GM23338 (cell line): ENCODE measurements at regions not wholly inside any gene's neighbourhood (a gene's known extent, or its start where the extent isn't known, plus 50 kb on each side); places are given as distances from the start of the nearest gene placed in this dataset.

ENCODE experiments used
- ATAC-seq: fragments of 200-7000 bp; cut with Tn5 transposase; 3 replicates; pipeline ENCODE4 v1.9.1; 2020
- DNase-seq: peaks from one replicate; pipeline ENCODE4 v3.0.0-alpha.2; 2015; ENCODE audit warnings: low spot score
- H2AFZ ChIP-seq: fragments of 200-600 bp; sonication (generic); 2 replicates; pipeline ENCODE4 v1.8.0; 2016; ENCODE audit warnings: antibody characterized with exemption, mild to moderate bottlenecking, moderate library complexity
- H3F3A ChIP-seq: fragments of 200-600 bp; sonication (generic); replicated peaks from 2 replicates; pipeline ENCODE4 v1.8.0; 2017; ENCODE audit warnings: antibody characterized with exemption, mixed run types, low read depth
- H3K27ac ChIP-seq: fragments of 200-600 bp; sonication (generic); 2 replicates; pipeline ENCODE4 v1.6.1; 2016; ENCODE audit warnings: low read depth
- H3K27me3 ChIP-seq: fragments of 200-600 bp; sonication (generic); 2 replicates; pipeline ENCODE4 v1.8.0; 2016; ENCODE audit warnings: mild to moderate bottlenecking, mixed run types, moderate library complexity; ENCODE audit not compliant: insufficient read depth
- H3K36me3 ChIP-seq: fragments of 200-600 bp; sonication (generic); 2 replicates; pipeline ENCODE4 v1.8.0; 2016; ENCODE audit warnings: mild to moderate bottlenecking; ENCODE audit not compliant: insufficient read depth
- H3K4me1 ChIP-seq: fragments of 200-600 bp; sonication (generic); 2 replicates; pipeline ENCODE4 v1.8.0; 2016; ENCODE audit warnings: mild to moderate bottlenecking, moderate library complexity; ENCODE audit not compliant: insufficient read depth
- H3K4me2 ChIP-seq: fragments of 200-600 bp; sonication (generic); 2 replicates; pipeline ENCODE4 v1.7.1; 2017; ENCODE audit warnings: mixed run types
- H3K4me3 ChIP-seq: fragments of 200-600 bp; sonication (generic); 2 replicates; pipeline ENCODE4 v1.6.1; 2016; ENCODE audit warnings: mixed run types
- H3K79me2 ChIP-seq: fragments of 200-600 bp; sonication (generic); replicated peaks from 2 replicates; pipeline ENCODE4 v1.8.0; 2017; ENCODE audit warnings: mild to moderate bottlenecking; ENCODE audit not compliant: insufficient read depth
- H3K9me2 ChIP-seq: fragments of 200-600 bp; sonication (generic); 2 replicates; pipeline ENCODE4 v1.8.0; 2017; ENCODE audit not compliant: insufficient read depth
- H4K20me1 ChIP-seq: fragments of 200-600 bp; sonication (generic); replicated peaks from 2 replicates; pipeline ENCODE4 v1.8.0; 2017; ENCODE audit warnings: mild to moderate bottlenecking; ENCODE audit not compliant: insufficient read depth
- H3K27ac Mint-ChIP-seq: 2 replicates; pipeline ENCODE4 v1.8.0; 2020; ENCODE audit warnings: inconsistent platforms, mild to moderate bottlenecking, moderate library complexity, mixed read lengths
- H3K27me3 Mint-ChIP-seq: 3 replicates; pipeline ENCODE4 v1.8.0; 2022; ENCODE audit warnings: low read depth, mild to moderate bottlenecking, moderate library complexity, mixed read lengths, inconsistent platforms; ENCODE audit not compliant: insufficient read depth, poor library complexity
- H3K36me3 Mint-ChIP-seq: 3 replicates; pipeline ENCODE4 v1.8.0; 2021; ENCODE audit warnings: low read depth, mild to moderate bottlenecking, inconsistent platforms, moderate library complexity, mixed read lengths
- H3K4me1 Mint-ChIP-seq: 3 replicates; pipeline ENCODE4 v1.8.0; 2020; ENCODE audit warnings: mild to moderate bottlenecking, inconsistent platforms, mixed read lengths
- H3K4me3 Mint-ChIP-seq: 3 replicates; pipeline ENCODE4 v1.8.0; 2021; ENCODE audit warnings: moderate library complexity, mild to moderate bottlenecking, inconsistent platforms, mixed read lengths
- H3K9me3 Mint-ChIP-seq: 3 replicates; pipeline ENCODE4 v1.8.0; 2020; ENCODE audit warnings: moderate library complexity, mild to moderate bottlenecking, inconsistent platforms, mixed read lengths
- CREB1 ChIP-seq: fragments of 250-450 bp; sonication (Bioruptor Pico); IDR thresholded peaks from 2 replicates; pipeline ENCODE4 v1.5.0; 2020; ENCODE audit warnings: low read depth, mild to moderate bottlenecking, moderate library complexity
- CTCF ChIP-seq, 2 experiments: fragments of 200-600 bp in 1 of 2; sonication (generic) in 1 of 2; conservative IDR thresholded peaks; 2 replicates each; pipeline versions ENCODE4 v1.5.1 to v1.6.1; 2016 to 2017; ENCODE audit warnings: antibody characterized with exemption in 2 of 2, low read depth in 2 of 2, mild to moderate bottlenecking in 2 of 2, moderate library complexity in 1 of 2
- ETS1 ChIP-seq: IDR thresholded peaks from 2 replicates; pipeline ENCODE4 v1.6.1; 2016; ENCODE audit warnings: antibody characterized with exemption
- EZH2 ChIP-seq: fragments of 200-600 bp; sonication (generic); IDR thresholded peaks from one replicate; pipeline ENCODE4 v1.8.0; 2017; ENCODE audit warnings: antibody characterized with exemption, mild to moderate bottlenecking, low read depth; ENCODE audit not compliant: unreplicated experiment
- EZH2phosphoT487 ChIP-seq: fragments of 200-600 bp; sonication (generic); IDR thresholded peaks from one replicate; pipeline ENCODE4 v1.8.1; 2018; ENCODE audit warnings: antibody characterized with exemption; ENCODE audit not compliant: unreplicated experiment
- JUNB ChIP-seq: IDR thresholded peaks from one replicate; pipeline ENCODE4 v1.6.1; 2016; ENCODE audit warnings: antibody characterized with exemption; ENCODE audit not compliant: unreplicated experiment
- NANOG ChIP-seq: IDR thresholded peaks from 2 replicates; pipeline ENCODE4 v1.6.1; 2016; ENCODE audit warnings: antibody characterized with exemption, borderline replicate concordance
- POLR2AphosphoS5 ChIP-seq: IDR thresholded peaks from 2 replicates; pipeline ENCODE4 v1.6.1; 2016; ENCODE audit warnings: antibody characterized with exemption, low read depth
- REST ChIP-seq: IDR thresholded peaks from one replicate; pipeline ENCODE4 v1.6.1; 2018; ENCODE audit warnings: antibody characterized with exemption; ENCODE audit not compliant: unreplicated experiment
- STAT1 ChIP-seq: IDR thresholded peaks from one replicate; pipeline ENCODE4 v1.6.1; 2016; ENCODE audit warnings: antibody characterized with exemption; ENCODE audit not compliant: unreplicated experiment
- ZNF114 ChIP-seq: fragments of 250-450 bp; sonication (Bioruptor Pico); IDR thresholded peaks from 2 replicates; pipeline ENCODE4 v1.5.0; 2020; ENCODE audit warnings: mild to moderate bottlenecking, moderate library complexity
- ZNF331 ChIP-seq: fragments of 250-450 bp; sonication (Bioruptor Pico); IDR thresholded peaks from 2 replicates; pipeline ENCODE4 v1.5.0; 2020; ENCODE audit warnings: low read depth, mild to moderate bottlenecking, moderate library complexity
- ZNF462 ChIP-seq: fragments of 250-450 bp; sonication (Bioruptor Pico); IDR thresholded peaks from 2 replicates; pipeline ENCODE4 v1.5.0; 2020; ENCODE audit warnings: mild to moderate bottlenecking, moderate library complexity

GRCh38 chr3:99562990-99563607 is 75.3 kb upstream of the COL8A1 start:
- 0 out of 2 replicates have a peak, but pooled peaks cover under 1% of the 10 kb centered on the region for H3K36me3 ChIP-seq
- H3K27me3 Mint-ChIP-seq: no peaks in the 10 kb centered on the region
- no peak overlapping the region for H3K27ac Mint-ChIP-seq
- H3K9me2 ChIP-seq: no peaks in the 10 kb centered on the region; the same call in 1 of the 2 replicates
- H3K4me3 Mint-ChIP-seq: no peak overlapping the region
- no peak overlapping the region for H3K27ac ChIP-seq
- H3K4me2 ChIP-seq: no peak overlapping the region
- TF ChIP-seq CREB1 (CRISPR knock-in tag) (no peak), ETS1 (no peak), CTCF (conservative IDR thresholded peaks at IDR 0.05; ENCODE audit: low read depth in 2 of 2) (no peak), NANOG (no peak), REST (no peak), EZH2 (no peak), STAT1 (no peak), EZH2phosphoT487 (no peak), ZNF462 (CRISPR knock-in tag) (no peak), ZNF331 (CRISPR knock-in tag) (no peak), POLR2AphosphoS5 (no peak), JUNB (no peak), ZNF114 (CRISPR knock-in tag) (no peak)
- H3K9me3 Mint-ChIP-seq: 0 out of 3 replicates have a peak, but pooled peaks cover 5% of the 10 kb centered on the region
- no peak overlapping the region for H2AFZ ChIP-seq
- H3K27me3 ChIP-seq: no peaks in the 10 kb centered on the region
- no peaks in the 10 kb centered on the region for H3F3A ChIP-seq
- ATAC-seq (no peak), DNase-seq (no peak)
- no peaks in the 10 kb centered on the region for H3K79me2 ChIP-seq
- no peak overlapping the region for H3K4me3 ChIP-seq
- H3K36me3 Mint-ChIP-seq: no peaks in the 10 kb centered on the region
- H3K4me1 Mint-ChIP-seq: no peaks in the 10 kb centered on the region
- no peaks in the 10 kb centered on the region for H4K20me1 ChIP-seq
- H3K4me1 ChIP-seq: no peaks in the 10 kb centered on the region
